Caco-2 (cell line): ENCODE measurements at regions not wholly inside any gene's neighbourhood (a gene's known extent, or its start where the extent isn't known, plus 50 kb on each side); places are given as distances from the start of the nearest gene placed in this dataset.

ENCODE experiments used
- BruUV-seq: library from RNA; stranded (reverse); fragments of 400-500 nt; replicated peaks from 2 replicates; lab custom pipeline; 2021; lab: Mats Ljungman, UMichigan
- CTCF ChIA-PET: fragments of 300-600 bp; sonication (Branson Sonifier 250); formaldehyde crosslinking; loops from one replicate; lab custom pipeline; 2022; ENCODE audit warnings: antibody characterized with exemption; lab: Charles Lee
- POLR2A ChIA-PET: fragments of 300-600 bp; sonication (Branson Sonifier 250); formaldehyde crosslinking; loops from one replicate; lab custom pipeline; 2022; ENCODE audit warnings: antibody characterized with exemption; lab: Charles Lee
- DNase-seq, 2 experiments: peaks; one replicate each; pipeline versions ENCODE4 v3.0.0 to v3.0.0-alpha.2; 2020 to 2022
- H3K27me3 ChIP-seq: replicated peaks from 2 replicates; pipeline ENCODE4 v1.6.0; 2011; ENCODE audit warnings: low read length; ENCODE audit not compliant: control insufficient read depth, insufficient read depth
- H3K36me3 ChIP-seq: 2 replicates; pipeline ENCODE4 v1.5.1; 2011; ENCODE audit warnings: low read length; ENCODE audit not compliant: control insufficient read depth, insufficient read depth
- H3K4me1 ChIP-seq: fragments of 250-450 bp; sonication (Bioruptor Pico); 2 replicates; pipeline ENCODE4 v1.5.1; 2020; ENCODE audit warnings: mild to moderate bottlenecking
- H3K4me3 ChIP-seq: 2 replicates; pipeline ENCODE4 v1.5.1; 2011; ENCODE audit warnings: low read depth, mild to moderate bottlenecking, control low read depth, low read length
- H3K9me3 ChIP-seq: fragments of 250-450 bp; sonication (Bioruptor Pico); 2 replicates; pipeline ENCODE4 v1.5.1; 2020; ENCODE audit warnings: mild to moderate bottlenecking, moderate library complexity
- H3K27ac Mint-ChIP-seq: one replicate; pipeline ENCODE4 v1.8.0; 2022; ENCODE audit warnings: mixed read lengths; ENCODE audit not compliant: unreplicated experiment
- H3K27me3 Mint-ChIP-seq: one replicate; pipeline ENCODE4 v1.8.0; 2022; ENCODE audit warnings: mixed read lengths; ENCODE audit not compliant: insufficient read depth, unreplicated experiment
- H3K36me3 Mint-ChIP-seq: one replicate; pipeline ENCODE4 v1.8.0; 2022; ENCODE audit warnings: mild to moderate bottlenecking, mixed read lengths; ENCODE audit not compliant: insufficient read depth, unreplicated experiment
- H3K4me1 Mint-ChIP-seq: one replicate; pipeline ENCODE4 v1.8.0; 2022; ENCODE audit warnings: low read depth, mixed read lengths; ENCODE audit not compliant: unreplicated experiment
- H3K4me3 Mint-ChIP-seq: one replicate; pipeline ENCODE4 v1.8.0; 2022; ENCODE audit warnings: mild to moderate bottlenecking, moderate library complexity, mixed read lengths; ENCODE audit not compliant: unreplicated experiment
- H3K9me3 Mint-ChIP-seq: one replicate; pipeline ENCODE4 v1.8.0; 2022; ENCODE audit warnings: mixed read lengths; ENCODE audit not compliant: unreplicated experiment
- intact Hi-C: fragments of 100-400 bp; cut with micrococcal nuclease; formaldehyde crosslinking; loops from one replicate; pipeline ENCODE4 v1.10.0; 2022; ENCODE audit not compliant: unreplicated experiment
- TF ChIP-seq, protein P1 (sequence below), 2 experiments: fragments of 200-600 bp in 1 of 2; IDR thresholded peaks; 1 replicate in 1 of 2; 2 replicates in 1 of 2; pipeline versions ENCODE4 v1.5.1 to v1.8.0; 2011 to 2022; ENCODE audit warnings: antibody characterized with exemption in 1 of 2, control low read depth in 1 of 2, inconsistent platforms in 1 of 2, low read depth in 1 of 2, low read length in 1 of 2, mild to moderate bottlenecking in 1 of 2, moderate library complexity in 1 of 2; ENCODE audit not compliant: insufficient read depth in 1 of 2, severe bottlenecking in 1 of 2, unreplicated experiment in 1 of 2

DNA sequence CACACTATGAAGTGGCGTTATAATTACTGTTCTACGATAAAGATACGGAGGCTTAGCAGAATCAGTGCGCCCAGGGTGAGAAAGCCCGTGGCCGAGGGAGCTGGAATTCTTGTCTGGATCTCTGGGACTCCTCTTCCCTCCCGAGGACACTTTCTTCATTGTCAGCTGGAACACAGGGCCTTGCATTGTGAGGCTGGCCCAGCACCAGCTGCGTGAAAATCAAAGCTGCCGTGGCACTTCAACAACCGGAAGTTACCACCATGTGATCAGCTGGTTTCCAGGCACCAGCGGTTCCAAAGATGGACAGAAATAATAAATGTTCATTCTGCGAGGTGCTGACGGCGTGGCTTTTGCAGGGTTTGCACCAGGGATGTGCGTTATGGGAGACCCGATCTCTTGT, 234.0 kb upstream of the PITRM1 start:
- H3K27me3 Mint-ChIP-seq = no peaks in the 10 kb centered on the region
- Histone ChIP-seq H3K27me3 (no peaks in the 10 kb centered on the region), H3K9me3 (0 out of 2 replicates have a peak, but pooled peaks cover 6% of the 10 kb centered on the region), H3K36me3 (no peaks in the 10 kb centered on the region), H3K4me1 (no peaks in the 10 kb centered on the region), H3K4me3 (no peak overlapping the region)
- CTCF ChIA-PET = no interaction called here
- intact Hi-C loops = no loop called here
- TF ChIP-seq, protein P1, sequence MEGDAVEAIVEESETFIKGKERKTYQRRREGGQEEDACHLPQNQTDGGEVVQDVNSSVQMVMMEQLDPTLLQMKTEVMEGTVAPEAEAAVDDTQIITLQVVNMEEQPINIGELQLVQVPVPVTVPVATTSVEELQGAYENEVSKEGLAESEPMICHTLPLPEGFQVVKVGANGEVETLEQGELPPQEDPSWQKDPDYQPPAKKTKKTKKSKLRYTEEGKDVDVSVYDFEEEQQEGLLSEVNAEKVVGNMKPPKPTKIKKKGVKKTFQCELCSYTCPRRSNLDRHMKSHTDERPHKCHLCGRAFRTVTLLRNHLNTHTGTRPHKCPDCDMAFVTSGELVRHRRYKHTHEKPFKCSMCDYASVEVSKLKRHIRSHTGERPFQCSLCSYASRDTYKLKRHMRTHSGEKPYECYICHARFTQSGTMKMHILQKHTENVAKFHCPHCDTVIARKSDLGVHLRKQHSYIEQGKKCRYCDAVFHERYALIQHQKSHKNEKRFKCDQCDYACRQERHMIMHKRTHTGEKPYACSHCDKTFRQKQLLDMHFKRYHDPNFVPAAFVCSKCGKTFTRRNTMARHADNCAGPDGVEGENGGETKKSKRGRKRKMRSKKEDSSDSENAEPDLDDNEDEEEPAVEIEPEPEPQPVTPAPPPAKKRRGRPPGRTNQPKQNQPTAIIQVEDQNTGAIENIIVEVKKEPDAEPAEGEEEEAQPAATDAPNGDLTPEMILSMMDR (IDR thresholded peaks at IDR 0.05; ENCODE audit: insufficient read depth in 1 of 2, low read depth in 1 of 2, low read length in 1 of 2, severe bottlenecking in 1 of 2, unreplicated experiment in 1 of 2) = no peak
- POLR2A ChIA-PET = no interaction called here
- no TSS peak for BruUV-seq
- H3K4me1 Mint-ChIP-seq = no peaks in the 10 kb centered on the region
- H3K9me3 Mint-ChIP-seq = peaks cover 11% of the 10 kb centered on the region
- DNase-seq = no peak
- H3K4me3 Mint-ChIP-seq = no peak overlapping the region
- no peak overlapping the region for H3K27ac Mint-ChIP-seq
- H3K36me3 Mint-ChIP-seq = no peaks in the 10 kb centered on the region

DNA sequence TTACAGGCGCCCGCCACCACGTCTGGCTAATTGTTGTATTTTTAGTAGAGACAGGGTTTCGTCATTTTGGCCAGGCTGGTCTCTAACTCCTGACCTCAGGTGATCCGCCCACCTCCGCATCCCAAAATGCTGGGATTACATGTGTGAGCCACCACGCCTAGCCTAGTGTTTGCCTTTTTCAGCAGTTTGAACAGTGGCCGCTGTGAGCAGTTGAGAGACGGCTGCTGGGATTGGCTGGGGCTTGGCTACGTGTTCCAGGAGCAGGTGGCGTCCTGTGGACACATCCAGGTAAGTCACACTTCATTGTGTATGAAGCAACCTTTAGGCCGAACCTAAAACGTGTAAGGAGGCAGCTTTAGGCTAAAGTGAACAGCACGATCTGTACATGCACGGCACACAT, 231.8 kb upstream of the PITRM1 start:
- BruUV-seq = no TSS peak
- H3K4me1 ChIP-seq = no peaks in the 10 kb centered on the region
- CTCF ChIA-PET = interaction anchor here (0.7 kb wide), 1 partner anchor 1361 kb away, joined by 3 read pairs; no protein-coding TSS in a partner anchor
- no peaks in the 10 kb centered on the region for H3K9me3 Mint-ChIP-seq
- no peak for DNase-seq
- H3K27me3 Mint-ChIP-seq = no peaks in the 10 kb centered on the region
- no peak overlapping the region for H3K27ac Mint-ChIP-seq
- H3K4me3 Mint-ChIP-seq = no peak overlapping the region
- H3K36me3 Mint-ChIP-seq = no peaks in the 10 kb centered on the region
- no peaks in the 10 kb centered on the region for H3K36me3 ChIP-seq
- H3K4me1 Mint-ChIP-seq = no peaks in the 10 kb centered on the region
- POLR2A ChIA-PET = no interaction called here
- TF ChIP-seq, protein P1 (IDR thresholded peaks at IDR 0.05; ENCODE audit: insufficient read depth in 1 of 2, low read depth in 1 of 2, low read length in 1 of 2, severe bottlenecking in 1 of 2, unreplicated experiment in 1 of 2) = no peak
- no peak overlapping the region for H3K4me3 ChIP-seq
- H3K27me3 ChIP-seq = no peaks in the 10 kb centered on the region
- H3K9me3 ChIP-seq = no peaks in the 10 kb centered on the region
- intact Hi-C loops = no loop called here

DNA sequence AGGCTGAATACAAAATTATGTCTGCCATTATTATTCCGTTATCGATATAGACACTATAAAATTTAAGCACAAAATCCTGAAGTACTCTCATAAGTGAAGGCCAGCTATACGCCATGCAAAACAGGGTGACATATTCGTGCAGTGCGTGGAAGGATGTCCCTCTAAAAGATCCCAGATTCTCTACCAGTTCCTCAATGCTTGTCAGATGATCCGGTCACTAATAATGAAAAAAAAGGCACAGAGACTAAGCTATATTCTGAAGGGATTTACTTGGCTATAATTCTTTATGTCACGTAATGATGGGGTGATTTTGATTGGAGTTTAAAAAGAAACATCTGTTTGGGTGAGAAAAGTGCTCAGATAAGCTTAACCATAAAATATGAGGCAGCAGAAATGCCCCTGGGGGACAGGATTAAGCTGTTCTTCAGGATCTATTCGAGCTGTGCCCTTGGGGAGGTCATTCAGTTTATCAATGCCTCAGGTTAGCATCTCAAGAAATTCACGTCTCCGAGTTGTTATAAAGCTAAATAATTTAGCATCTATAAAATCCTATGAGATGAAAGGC, 229.7 kb upstream of the PITRM1 start:
- Histone ChIP-seq H3K36me3 (no peaks in the 10 kb centered on the region), H3K9me3 (no peaks in the 10 kb centered on the region), H3K27me3 (no peaks in the 10 kb centered on the region), H3K4me3 (no peak overlapping the region), H3K4me1 (no peaks in the 10 kb centered on the region)
- no TSS peak for BruUV-seq
- Mint-ChIP-seq H3K36me3 (no peaks in the 10 kb centered on the region), H3K9me3 (no peaks in the 10 kb centered on the region), H3K27ac (no peak overlapping the region), H3K4me1 (no peaks in the 10 kb centered on the region), H3K27me3 (no peaks in the 10 kb centered on the region), H3K4me3 (no peak overlapping the region)
- intact Hi-C loops = no loop called here
- no peak for DNase-seq
- POLR2A ChIA-PET = no interaction called here
- CTCF ChIA-PET = no interaction called here
- TF ChIP-seq, protein P1 (IDR thresholded peaks at IDR 0.05; ENCODE audit: insufficient read depth in 1 of 2, low read depth in 1 of 2, low read length in 1 of 2, severe bottlenecking in 1 of 2, unreplicated experiment in 1 of 2) = no peak
